Activated CD8-positive, alpha-beta T cell treated with anti-CD3 and anti-CD28 coated beads, Interleukin-2, amount 10 ng/mL, durations not matched to agents 7 days and 5 days (primary cell): ENCODE measurements at regions not wholly inside any gene's neighbourhood (a gene's known extent, or its start where the extent isn't known, plus 50 kb on each side); places are given as distances from the start of the nearest gene placed in this dataset.
"Not testable (repeated sequence)": the region's sequence is repeated elsewhere in the genome, so short reads cannot be mapped to it uniquely, and the experiment has no call there.

Source experiments
- ATAC-seq: fragments of 150-1000 bp; cut with Tn5 transposase; one replicate; pipeline ENCODE4 v1.10.0; 2021; ENCODE audit warnings: moderate library complexity
- CTCF ChIA-PET: fragments of 350-600 bp; sonication (Branson Sonifier 250); formaldehyde crosslinking; loops from one replicate; lab custom pipeline; 2021; ENCODE audit warnings: antibody characterized with exemption; lab: Charles Lee
- POLR2A ChIA-PET: fragments of 350-600 bp; sonication (Branson Sonifier 250); formaldehyde crosslinking; loops from one replicate; lab custom pipeline; 2021; ENCODE audit warnings: antibody characterized with exemption; lab: Charles Lee
- DNase-seq: peaks from one replicate; pipeline ENCODE4 v3.0.0-alpha.2; 2020
- H3K27ac Mint-ChIP-seq: one replicate; pipeline ENCODE4 v1.8.0; 2021; ENCODE audit warnings: mild to moderate bottlenecking, mixed read lengths
- H3K27me3 Mint-ChIP-seq: one replicate; pipeline ENCODE4 v1.8.0; 2021; ENCODE audit warnings: low read depth, mixed read lengths
- H3K36me3 Mint-ChIP-seq: one replicate; pipeline ENCODE4 v1.8.0; 2021; ENCODE audit warnings: low read depth, mixed read lengths
- H3K4me1 Mint-ChIP-seq: one replicate; pipeline ENCODE4 v1.8.0; 2021; ENCODE audit warnings: low read depth, mixed read lengths
- H3K4me3 Mint-ChIP-seq: one replicate; pipeline ENCODE4 v1.8.0; 2021; ENCODE audit warnings: mild to moderate bottlenecking, mixed read lengths
- H3K9me3 Mint-ChIP-seq: one replicate; pipeline ENCODE4 v1.8.0; 2022; ENCODE audit warnings: mixed read lengths; ENCODE audit not compliant: insufficient read depth

DNA sequence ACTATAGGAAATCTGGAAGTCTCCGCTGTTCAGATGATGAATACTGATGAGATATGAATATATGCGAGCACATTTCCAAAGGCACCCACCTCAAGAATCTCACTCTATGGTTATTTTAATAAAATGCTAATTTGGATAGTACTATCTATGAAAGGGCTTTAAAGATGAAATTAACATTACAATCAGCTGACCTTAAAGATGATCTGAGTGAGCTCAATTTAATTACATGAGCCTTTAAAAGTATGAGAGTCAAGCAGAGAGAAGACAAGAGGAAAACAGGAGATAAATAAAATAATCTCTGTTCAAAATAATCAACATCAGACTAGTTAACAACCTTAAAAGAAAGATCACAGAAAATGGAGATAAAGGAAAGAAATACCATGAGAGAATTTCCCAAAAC is 474.1 kb upstream of the TUSC1 start:
- ChIA-PET CTCF (no interaction called here), POLR2A (no interaction called here)
- H3K27me3 Mint-ChIP-seq: no peaks in the 10 kb centered on the region
- no peaks in the 10 kb centered on the region for H3K36me3 Mint-ChIP-seq
- DNase-seq (no peak), ATAC-seq (no peak)
- H3K4me1 Mint-ChIP-seq: no peaks in the 10 kb centered on the region
- no peak overlapping the region for H3K27ac Mint-ChIP-seq
- H3K9me3 Mint-ChIP-seq: peaks cover 26% of the 10 kb centered on the region
- H3K4me3 Mint-ChIP-seq: no peak overlapping the region

DNA sequence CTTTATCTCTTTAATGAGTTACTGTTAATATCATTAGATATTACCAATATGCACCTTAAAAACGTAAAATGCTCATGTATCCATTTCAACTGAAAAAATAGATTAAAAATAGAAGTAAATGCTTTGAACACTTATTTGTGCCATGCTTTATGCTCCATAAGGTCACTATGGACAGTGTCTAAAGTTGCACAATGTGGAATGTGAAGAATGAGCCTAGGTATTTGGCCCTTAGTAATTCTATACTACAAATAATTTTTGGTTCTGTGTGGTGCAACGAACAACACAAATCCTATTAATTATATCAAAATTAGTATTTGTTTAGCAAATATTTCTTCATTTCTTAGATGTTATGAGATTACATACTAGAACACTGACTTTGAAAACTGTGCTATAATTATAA is 469.9 kb upstream of the TUSC1 start:
- H3K4me3 Mint-ChIP-seq: no peak overlapping the region
- CTCF ChIA-PET: no interaction called here

DNA sequence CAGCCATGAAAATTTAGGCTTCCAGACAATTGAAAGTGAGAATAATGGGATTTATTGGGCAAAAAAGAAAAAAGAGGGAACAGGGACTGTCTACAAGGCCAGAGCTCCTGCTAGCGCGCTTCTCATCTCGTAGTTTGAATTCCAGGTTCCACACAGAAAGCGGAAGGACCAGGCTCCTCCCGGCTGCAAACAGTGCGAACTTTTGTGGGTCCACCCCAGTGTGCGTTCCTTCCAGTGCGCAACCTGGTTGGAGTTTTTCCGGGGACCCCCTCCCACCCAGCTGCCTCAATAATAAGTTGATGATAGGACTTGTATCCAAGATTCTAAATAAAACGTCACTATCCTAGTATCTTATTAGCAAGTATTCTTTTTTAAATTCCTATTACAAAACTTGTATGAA is 467.7 kb upstream of the TUSC1 start:
- no peak for DNase-seq
- Mint-ChIP-seq H3K27me3 (no peaks in the 10 kb centered on the region), H3K36me3 (no peaks in the 10 kb centered on the region), H3K4me3 (no peak overlapping the region), H3K9me3 (peaks cover 31% of the 10 kb centered on the region), H3K27ac (no peak overlapping the region), H3K4me1 (no peaks in the 10 kb centered on the region)
- ChIA-PET POLR2A (no interaction called here), CTCF (no interaction called here)
- no peak for ATAC-seq

More for the DNA sequence above, 469.9 kb upstream of the TUSC1 start:
- ATAC-seq (no peak), DNase-seq (no peak)
- no peak overlapping the region for H3K27ac Mint-ChIP-seq
- H3K36me3 Mint-ChIP-seq: no peaks in the 10 kb centered on the region
- H3K4me1 Mint-ChIP-seq: no peaks in the 10 kb centered on the region
- peaks cover 30% of the 10 kb centered on the region for H3K9me3 Mint-ChIP-seq
- no peaks in the 10 kb centered on the region for H3K27me3 Mint-ChIP-seq
- POLR2A ChIA-PET: no interaction called here

DNA sequence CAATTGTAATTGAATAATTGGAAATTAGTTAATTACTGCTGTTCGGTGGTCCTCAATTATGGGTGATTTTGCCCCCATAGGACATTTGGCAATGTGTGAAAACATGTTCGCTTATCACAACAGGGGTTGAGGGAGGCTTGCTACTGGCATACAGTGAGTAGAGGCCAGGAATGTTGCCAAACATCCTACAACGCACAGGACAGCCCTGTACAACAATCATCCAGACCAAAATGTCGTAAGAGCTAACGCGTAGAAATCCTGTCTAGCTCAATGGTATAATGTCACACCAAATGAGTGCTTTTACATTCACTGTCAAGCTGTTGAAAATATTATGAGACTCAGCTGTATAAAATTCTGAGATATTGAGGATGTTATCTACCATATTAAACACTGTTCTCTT is 464.4 kb upstream of the TUSC1 start:
- DNase-seq: no peak
- no peaks in the 10 kb centered on the region for H3K4me1 Mint-ChIP-seq
- no peak overlapping the region for H3K4me3 Mint-ChIP-seq
- ATAC-seq: no peak
- ChIA-PET POLR2A (no interaction called here), CTCF (interaction anchor here (0.5 kb wide), 1 partner anchor 291 kb away, joined by 3 read pairs; no protein-coding TSS in a partner anchor)
- peaks cover 20% of the 10 kb centered on the region for H3K9me3 Mint-ChIP-seq
- no peak overlapping the region for H3K27ac Mint-ChIP-seq
- H3K27me3 Mint-ChIP-seq: no peaks in the 10 kb centered on the region
- H3K36me3 Mint-ChIP-seq: no peaks in the 10 kb centered on the region

DNA sequence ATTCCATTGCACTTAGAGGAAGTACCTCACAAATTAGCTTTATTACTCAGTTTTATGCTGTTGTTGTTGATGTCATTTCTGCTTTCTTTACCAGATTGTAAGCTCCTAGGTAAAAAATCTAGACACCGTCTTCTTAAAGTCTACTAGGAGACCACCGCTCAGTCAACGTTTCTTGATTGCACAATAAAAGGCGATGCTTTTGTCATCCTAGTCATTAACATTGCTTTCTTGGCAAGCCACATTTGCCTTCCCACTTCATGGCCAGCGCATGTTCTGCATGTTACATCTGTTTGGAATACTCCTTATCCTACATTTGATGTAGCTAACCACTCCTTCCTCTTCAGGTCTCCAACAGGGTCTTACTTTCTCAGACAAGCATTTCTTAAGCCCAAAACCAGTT is 464.0 kb upstream of the TUSC1 start:
- no peaks in the 10 kb centered on the region for H3K4me1 Mint-ChIP-seq
- ChIA-PET POLR2A (no interaction called here), CTCF (interaction anchor here (0.5 kb wide), 1 partner anchor 291 kb away, joined by 3 read pairs; no protein-coding TSS in a partner anchor)
- H3K36me3 Mint-ChIP-seq: no peaks in the 10 kb centered on the region
- H3K27me3 Mint-ChIP-seq: no peaks in the 10 kb centered on the region
- H3K9me3 Mint-ChIP-seq: peaks cover 20% of the 10 kb centered on the region
- H3K27ac Mint-ChIP-seq: no peak overlapping the region
- ATAC-seq (no peak), DNase-seq (no peak)
- no peak overlapping the region for H3K4me3 Mint-ChIP-seq

DNA sequence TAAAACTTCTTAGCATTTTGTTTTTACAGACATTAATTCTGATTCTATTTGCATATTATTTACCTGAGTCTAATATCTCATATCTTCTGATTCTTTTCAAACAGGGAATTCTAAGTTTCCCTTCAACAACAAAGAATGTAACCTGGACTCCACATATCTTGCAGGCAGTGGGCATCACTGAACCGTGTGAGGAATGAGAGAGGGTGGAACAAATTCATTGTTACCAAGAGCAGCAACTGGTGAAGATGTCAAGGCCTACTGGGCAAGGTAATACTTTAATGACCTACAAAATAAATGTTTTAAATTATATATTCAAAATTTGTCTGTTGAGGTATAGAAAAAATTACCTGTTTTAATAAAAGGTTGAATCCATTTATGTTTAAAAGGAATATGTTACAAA is 455.3 kb upstream of the TUSC1 start:
- no peaks in the 10 kb centered on the region for H3K36me3 Mint-ChIP-seq
- no peaks in the 10 kb centered on the region for H3K4me1 Mint-ChIP-seq
- no peaks in the 10 kb centered on the region for H3K27me3 Mint-ChIP-seq
- DNase-seq (no peak), ATAC-seq (no peak)
- CTCF ChIA-PET: no interaction called here
- no peak overlapping the region for H3K27ac Mint-ChIP-seq
- H3K9me3 Mint-ChIP-seq: no peaks in the 10 kb centered on the region
- POLR2A ChIA-PET: no interaction called here
- H3K4me3 Mint-ChIP-seq: no peak overlapping the region

DNA sequence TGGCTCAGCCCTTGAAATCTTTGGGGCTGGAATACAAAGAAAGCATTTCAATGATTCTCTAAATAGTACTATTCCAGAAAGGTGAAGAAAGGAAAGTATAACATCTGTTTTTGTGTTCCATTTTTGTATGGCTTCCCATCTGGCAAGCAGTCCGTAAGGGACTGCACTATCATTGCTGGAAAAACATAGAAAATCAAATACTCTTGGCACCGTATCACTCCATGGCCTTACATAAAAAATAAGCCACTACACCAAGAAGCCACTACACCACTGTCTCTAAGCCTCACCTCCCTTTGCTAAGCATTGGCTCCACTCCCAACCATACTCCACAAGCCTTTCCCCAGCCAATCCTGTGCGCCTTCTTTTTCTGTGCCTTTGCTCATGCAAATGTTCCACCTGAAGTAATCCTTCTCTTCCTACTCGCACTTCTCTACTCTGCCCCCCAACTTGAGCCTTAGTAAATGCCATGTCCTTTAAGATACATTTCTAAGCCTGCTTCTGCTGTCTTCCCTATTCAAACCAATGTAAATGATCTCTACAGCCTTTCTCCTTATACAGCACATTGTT is 454.6 kb upstream of the TUSC1 start:
- H3K4me3 Mint-ChIP-seq: no peak overlapping the region
- no peaks in the 10 kb centered on the region for H3K9me3 Mint-ChIP-seq
- no peak overlapping the region for H3K27ac Mint-ChIP-seq
- no peaks in the 10 kb centered on the region for H3K36me3 Mint-ChIP-seq
- H3K27me3 Mint-ChIP-seq: no peaks in the 10 kb centered on the region
- DNase-seq: no peak
- no peaks in the 10 kb centered on the region for H3K4me1 Mint-ChIP-seq
- POLR2A ChIA-PET: no interaction called here
- CTCF ChIA-PET: no interaction called here
- ATAC-seq: no peak

DNA sequence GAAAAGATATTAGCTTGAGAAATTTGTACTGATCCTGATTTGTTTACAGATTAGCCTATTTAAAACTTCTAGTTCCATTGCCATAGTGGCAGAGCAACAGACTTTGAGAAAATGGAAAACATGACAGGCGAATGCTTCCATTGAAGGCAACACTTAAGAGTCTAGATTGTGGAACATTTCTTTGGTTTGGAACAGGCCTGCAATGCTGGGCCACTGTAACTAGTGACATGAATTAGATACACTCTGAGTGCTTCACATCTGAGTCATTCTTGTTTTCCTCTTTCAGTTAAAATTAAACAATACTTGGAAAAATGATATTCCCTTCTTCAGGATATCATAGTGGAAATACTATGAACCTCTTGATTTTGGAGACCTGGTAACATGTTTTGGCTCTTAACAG is 453.6 kb upstream of the TUSC1 start:
- no peak for DNase-seq
- no peak overlapping the region for H3K27ac Mint-ChIP-seq
- H3K9me3 Mint-ChIP-seq: peaks cover 6% of the 10 kb centered on the region
- ChIA-PET CTCF (no interaction called here), POLR2A (no interaction called here)
- no peak overlapping the region for H3K4me3 Mint-ChIP-seq
- ATAC-seq: no peak
- no peaks in the 10 kb centered on the region for H3K36me3 Mint-ChIP-seq
- H3K27me3 Mint-ChIP-seq: no peaks in the 10 kb centered on the region
- H3K4me1 Mint-ChIP-seq: no peaks in the 10 kb centered on the region

DNA sequence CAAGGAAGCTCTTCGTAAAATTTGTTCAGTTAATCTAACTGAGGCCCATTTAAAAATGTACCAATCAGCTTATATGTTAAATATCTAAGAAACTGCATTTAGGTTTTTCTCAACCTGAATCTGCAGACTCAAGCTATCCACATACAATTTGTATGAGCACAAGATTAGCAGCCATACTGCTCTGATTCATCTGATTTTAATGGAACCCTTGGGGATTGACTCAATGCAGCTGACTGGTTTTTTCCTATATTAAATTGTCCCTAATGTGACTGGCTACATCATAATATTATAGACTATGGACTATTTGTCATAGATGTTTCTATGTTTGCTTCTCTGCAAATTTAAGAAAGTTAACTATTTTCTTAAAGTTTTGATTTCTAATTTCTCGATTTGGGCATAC is 451.0 kb upstream of the TUSC1 start:
- ATAC-seq (no peak), DNase-seq (no peak)
- H3K9me3 Mint-ChIP-seq: peaks cover 16% of the 10 kb centered on the region
- ChIA-PET CTCF (no interaction called here), POLR2A (no interaction called here)
- no peaks in the 10 kb centered on the region for H3K4me1 Mint-ChIP-seq
- no peak overlapping the region for H3K27ac Mint-ChIP-seq
- H3K4me3 Mint-ChIP-seq: no peak overlapping the region
- H3K27me3 Mint-ChIP-seq: no peaks in the 10 kb centered on the region
- no peaks in the 10 kb centered on the region for H3K36me3 Mint-ChIP-seq

DNA sequence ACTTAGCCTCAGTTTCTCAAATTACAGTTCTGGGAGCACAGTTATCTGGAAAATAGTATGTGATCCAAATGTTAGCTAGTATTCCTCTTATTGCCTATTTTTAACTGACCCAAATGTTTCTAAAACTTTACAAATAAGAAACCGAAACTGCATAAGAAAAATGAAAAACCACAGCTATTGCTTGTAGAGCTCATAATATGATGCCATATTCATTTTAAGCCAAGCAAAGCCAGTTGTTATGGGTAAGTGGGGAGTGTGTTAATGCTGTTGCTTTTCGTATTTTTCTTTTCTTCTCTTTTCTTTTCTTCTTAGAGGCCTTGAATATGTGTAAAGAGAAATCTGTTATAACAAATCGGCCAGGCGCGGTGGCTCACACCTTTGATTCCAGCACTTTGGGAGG is 447.4 kb upstream of the TUSC1 start:
- H3K4me1 Mint-ChIP-seq: no peaks in the 10 kb centered on the region
- peaks cover 20% of the 10 kb centered on the region for H3K9me3 Mint-ChIP-seq
- ChIA-PET CTCF (no interaction called here), POLR2A (no interaction called here)
- ATAC-seq (no peak), DNase-seq (no peak)
- no peak overlapping the region for H3K4me3 Mint-ChIP-seq
- no peak overlapping the region for H3K27ac Mint-ChIP-seq
- H3K27me3 Mint-ChIP-seq: no peaks in the 10 kb centered on the region
- H3K36me3 Mint-ChIP-seq: no peaks in the 10 kb centered on the region

DNA sequence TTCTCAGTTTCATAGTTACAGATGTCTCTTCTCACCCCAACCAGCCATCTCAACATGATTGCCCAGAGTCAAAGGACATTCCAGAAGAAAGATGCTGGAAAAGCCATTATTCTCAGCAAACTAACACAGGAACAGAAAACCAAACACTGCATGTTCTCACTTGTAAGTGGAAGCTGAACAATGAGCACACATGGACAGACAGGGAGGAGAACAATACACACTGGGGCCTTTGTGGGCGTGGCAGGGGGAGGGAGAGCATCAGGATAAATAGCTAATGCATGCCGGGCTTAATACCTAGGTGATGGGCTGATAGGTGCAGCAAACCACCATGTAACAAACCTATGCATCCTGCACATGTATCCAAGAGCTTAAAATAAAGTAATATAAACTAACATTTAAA is 437.8 kb upstream of the TUSC1 start:
- H3K9me3 Mint-ChIP-seq: peaks cover 18% of the 10 kb centered on the region
- H3K27me3 Mint-ChIP-seq, CTCF ChIA-PET, H3K36me3 Mint-ChIP-seq, DNase-seq, ATAC-seq, H3K4me3 Mint-ChIP-seq, H3K27ac Mint-ChIP-seq, H3K4me1 Mint-ChIP-seq, POLR2A ChIA-PET: not testable (repeated sequence)

DNA sequence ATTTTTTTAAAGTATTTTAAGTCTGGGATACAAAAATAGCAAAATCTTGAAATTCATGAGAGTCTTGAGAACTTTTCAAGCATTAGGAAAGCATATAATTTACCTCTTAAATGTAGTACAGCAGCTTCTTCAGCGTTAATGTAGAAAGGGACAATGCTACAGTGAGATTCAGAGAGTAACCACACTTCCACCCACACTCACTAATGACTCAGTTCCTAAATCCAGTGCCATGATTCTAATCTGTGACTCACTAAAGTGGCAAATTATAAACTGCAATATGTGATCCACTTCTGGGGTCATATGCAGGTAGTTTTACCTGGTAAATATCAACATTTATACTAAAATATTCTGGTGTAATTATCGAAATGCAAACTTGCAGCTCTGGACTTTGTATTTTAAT is 434.5 kb upstream of the TUSC1 start:
- H3K27me3 Mint-ChIP-seq: no peaks in the 10 kb centered on the region
- CTCF ChIA-PET: no interaction called here
- no peak overlapping the region for H3K27ac Mint-ChIP-seq

DNA sequence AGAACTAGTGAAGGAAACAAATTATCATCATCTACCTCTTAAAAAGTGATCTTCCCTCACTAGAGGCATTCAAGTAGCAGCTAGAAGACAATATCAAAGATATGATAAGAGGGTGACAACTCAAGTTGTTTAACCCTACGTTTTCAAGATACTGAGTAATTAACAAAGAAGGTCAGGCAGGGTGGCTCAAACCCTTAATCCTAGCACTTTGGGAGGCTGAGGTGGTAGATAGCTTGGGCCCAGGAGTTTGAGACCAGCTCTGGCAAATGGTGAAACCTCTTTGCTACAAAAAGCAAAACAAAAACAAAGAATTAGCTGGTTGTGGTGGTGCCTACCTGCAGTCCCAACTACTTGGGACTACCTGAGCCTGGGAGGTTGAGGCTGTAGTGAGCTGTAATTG is 408.2 kb upstream of the TUSC1 start:
- Mint-ChIP-seq H3K4me3 (no peak overlapping the region), H3K9me3 (peaks cover 20% of the 10 kb centered on the region), H3K4me1 (no peaks in the 10 kb centered on the region), H3K36me3 (no peaks in the 10 kb centered on the region), H3K27me3 (no peaks in the 10 kb centered on the region), H3K27ac (no peak overlapping the region)
- ATAC-seq: no peak
- no peak for DNase-seq
- CTCF ChIA-PET: no interaction called here
- POLR2A ChIA-PET: no interaction called here

More for the DNA sequence above, 434.5 kb upstream of the TUSC1 start:
- no peaks in the 10 kb centered on the region for H3K36me3 Mint-ChIP-seq
- H3K4me3 Mint-ChIP-seq: no peak overlapping the region
- no peaks in the 10 kb centered on the region for H3K4me1 Mint-ChIP-seq
- POLR2A ChIA-PET: no interaction called here
- H3K9me3 Mint-ChIP-seq: peaks cover 30% of the 10 kb centered on the region
- ATAC-seq (no peak), DNase-seq (no peak)
